ENCODE measurements at regions not wholly inside any gene's neighbourhood (a gene's known extent, or its start where the extent isn't known, plus 50 kb on each side); places are given as distances from the start of the nearest gene placed in this dataset.

DNA sequence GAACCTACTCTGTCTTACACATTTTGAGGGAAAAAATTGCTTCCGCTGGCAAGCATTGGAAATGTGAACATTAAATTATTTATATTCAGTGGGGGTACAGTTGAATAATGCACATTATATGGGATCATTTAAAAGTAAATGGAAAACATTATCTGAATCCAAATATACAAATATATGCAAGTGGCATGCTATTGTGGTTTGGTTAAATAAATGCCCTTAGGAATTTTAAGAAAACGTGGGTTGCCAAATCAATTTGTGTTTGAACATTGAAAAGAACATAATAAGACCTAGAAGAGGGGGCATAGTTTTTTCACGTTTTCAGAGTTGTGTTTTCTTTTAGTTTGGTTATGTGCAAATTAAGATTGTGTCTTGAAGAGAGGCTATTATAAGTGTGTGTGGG is 230.5 kb upstream of the PRKX start:
- Histone ChIP-seq H3K4me2 (ENCODE audit: insufficient read depth, low read length) (no peak overlapping the region), H3K9me1 (replicated peaks; ENCODE audit: control insufficient read depth, extremely low read depth, insufficient read depth, low read length) (no peaks in the 10 kb centered on the region), H4K20me1 (replicated peaks; ENCODE audit: control insufficient read depth, extremely low read depth, insufficient read depth, low read length) (no peaks in the 10 kb centered on the region), H3K79me2 (ENCODE audit: control insufficient read depth, insufficient read depth, low read length) (no peaks in the 10 kb centered on the region), H3K36me3 (ENCODE audit: control insufficient read depth in 2 of 2, extremely low read depth in 1 of 2, insufficient read depth in 2 of 2, low read length in 2 of 2) (no peaks in the 10 kb centered on the region), H2AFZ (ENCODE audit: low read depth, low read length) (no peak overlapping the region), H3K27me3 (ENCODE audit: control insufficient read depth in 2 of 2, insufficient read depth in 2 of 2, low read length in 2 of 2) (no peaks in the 10 kb centered on the region), H3K9me3 (replicated peaks; ENCODE audit: control insufficient read depth, insufficient read depth, low read length) (no peaks in the 10 kb centered on the region), H3K27ac (ENCODE audit: insufficient read depth, low read depth, low read length) (no peak overlapping the region), H3K4me1 (ENCODE audit: control insufficient read depth, extremely low read depth, insufficient read depth, low read length) (no peaks in the 10 kb centered on the region), H3K9ac (replicated peaks; ENCODE audit: extremely low read depth, insufficient read depth, low read length) (no peak overlapping the region), H3K4me3 (replicated peaks in 1 of 3; ENCODE audit: insufficient read depth in 1 of 3, low read depth in 1 of 3, low read length in 3 of 3) (no peak overlapping the region)
- intact Hi-C loops (cut with micrococcal nuclease) (no loop called here), dilution Hi-C loops (cut with MboI; ENCODE audit: extremely low pct_ligation_motif_present, low sequenced_read_pairs) (no loop called here)
- TF ChIP-seq MYC (IDR thresholded peaks at IDR 0.05; ENCODE audit: low read depth, low read length) = no peak
- TF ChIP-seq, protein P1, sequence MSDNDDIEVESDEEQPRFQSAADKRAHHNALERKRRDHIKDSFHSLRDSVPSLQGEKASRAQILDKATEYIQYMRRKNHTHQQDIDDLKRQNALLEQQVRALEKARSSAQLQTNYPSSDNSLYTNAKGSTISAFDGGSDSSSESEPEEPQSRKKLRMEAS (IDR thresholded peaks at IDR 0.05; ENCODE audit: insufficient read depth, insufficient read length) = no peak
- TF ChIP-seq POLR2A (IDR thresholded peaks at IDR 0.05; ENCODE audit: low read depth, low read length) = no peak
- TF ChIP-seq JUN (IDR thresholded peaks at IDR 0.05; ENCODE audit: borderline replicate concordance, insufficient read depth, insufficient read length, low read depth) = no peak
- TF ChIP-seq EZH2 (IDR thresholded peaks at IDR 0.05; ENCODE audit: borderline replicate concordance, low read depth, low read length, severe bottlenecking) = no peak
- TF ChIP-seq POLR2AphosphoS5 (IDR thresholded peaks at IDR 0.05; ENCODE audit: insufficient read depth, low read depth, low read length) = no peak
- no peak for TF ChIP-seq FOS (IDR thresholded peaks at IDR 0.05; ENCODE audit: borderline replicate concordance, insufficient read depth, low read length)
- TF ChIP-seq, protein P2, sequence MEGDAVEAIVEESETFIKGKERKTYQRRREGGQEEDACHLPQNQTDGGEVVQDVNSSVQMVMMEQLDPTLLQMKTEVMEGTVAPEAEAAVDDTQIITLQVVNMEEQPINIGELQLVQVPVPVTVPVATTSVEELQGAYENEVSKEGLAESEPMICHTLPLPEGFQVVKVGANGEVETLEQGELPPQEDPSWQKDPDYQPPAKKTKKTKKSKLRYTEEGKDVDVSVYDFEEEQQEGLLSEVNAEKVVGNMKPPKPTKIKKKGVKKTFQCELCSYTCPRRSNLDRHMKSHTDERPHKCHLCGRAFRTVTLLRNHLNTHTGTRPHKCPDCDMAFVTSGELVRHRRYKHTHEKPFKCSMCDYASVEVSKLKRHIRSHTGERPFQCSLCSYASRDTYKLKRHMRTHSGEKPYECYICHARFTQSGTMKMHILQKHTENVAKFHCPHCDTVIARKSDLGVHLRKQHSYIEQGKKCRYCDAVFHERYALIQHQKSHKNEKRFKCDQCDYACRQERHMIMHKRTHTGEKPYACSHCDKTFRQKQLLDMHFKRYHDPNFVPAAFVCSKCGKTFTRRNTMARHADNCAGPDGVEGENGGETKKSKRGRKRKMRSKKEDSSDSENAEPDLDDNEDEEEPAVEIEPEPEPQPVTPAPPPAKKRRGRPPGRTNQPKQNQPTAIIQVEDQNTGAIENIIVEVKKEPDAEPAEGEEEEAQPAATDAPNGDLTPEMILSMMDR (IDR thresholded peaks at IDR 0.05; ENCODE audit: extremely low read depth in 1 of 2, insufficient read depth in 1 of 2, low read depth in 1 of 2, low read length in 2 of 2) = no peak
- TF ChIP-seq GATA2 (IDR thresholded peaks at IDR 0.05; ENCODE audit: insufficient read depth, insufficient read length, low read depth, low read length) = no peak
- CTCF ChIA-PET = no interaction called here
- no TSS peak for BruUV-seq (replicated peaks)
- FAIRE-seq = peak; percentile 12
- DNase-seq (ENCODE audit: low read depth, low spot score) = no peak
- POLR2A ChIA-PET = no interaction called here
